GM21515 (cell line): ENCODE measurements at regions not wholly inside any gene's neighbourhood (a gene's known extent, or its start where the extent isn't known, plus 50 kb on each side); places are given as distances from the start of the nearest gene placed in this dataset.

ENCODE experiments used
- ATAC-seq: cut with Tn5 transposase; IDR thresholded peaks from one replicate; pipeline ENCODE4 v1.9.1; 2021; ENCODE audit not compliant: unreplicated experiment

- ATAC-seq, result peak; percentile 61
These were observed 513.0 kb downstream of the PTPRC start for GRCh38 chr1:199151634-199152425.

GRCh38 chr1:199152676-199153075 is 513.8 kb downstream of the PTPRC start:
- ATAC-seq, result no peak

- no peak for ATAC-seq
These were observed 516.6 kb downstream of the PTPRC start for GRCh38 chr1:199155166-199156019.

- no peak for ATAC-seq
These were observed 518.7 kb downstream of the PTPRC start for GRCh38 chr1:199157494-199157893.

- no peak for ATAC-seq
These were observed 521.9 kb downstream of the PTPRC start for GRCh38 chr1:199160521-199161318.

- no peak for ATAC-seq
These were observed 522.5 kb downstream of the PTPRC start for GRCh38 chr1:199161319-199161680.

GRCh38 chr1:199161766-199162303 is 523.0 kb downstream of the PTPRC start:
- ATAC-seq, result no peak

GRCh38 chr1:199163267-199163666 is 524.4 kb downstream of the PTPRC start:
- ATAC-seq, result no peak

GRCh38 chr1:199163670-199164069 is 524.8 kb downstream of the PTPRC start:
- no peak for ATAC-seq

GRCh38 chr1:199167460-199167859 is 528.6 kb downstream of the PTPRC start:
- no peak for ATAC-seq

- no peak for ATAC-seq
These were observed 530.2 kb downstream of the PTPRC start for GRCh38 chr1:199168888-199169585.

- ATAC-seq, result no peak
These were observed 531.9 kb downstream of the PTPRC start for GRCh38 chr1:199170711-199171110.

GRCh38 chr1:199172171-199173124 is 533.6 kb downstream of the PTPRC start:
- ATAC-seq, result peak; percentile 4

- ATAC-seq, result peak; percentile 91
These were observed 534.5 kb downstream of the PTPRC start for GRCh38 chr1:199173356-199173755.

GRCh38 chr1:199174336-199174735 is 535.5 kb downstream of the PTPRC start:
- no peak for ATAC-seq

GRCh38 chr1:199176713-199177112 is 537.9 kb downstream of the PTPRC start:
- no peak for ATAC-seq

GRCh38 chr1:199177241-199177640 is 538.4 kb downstream of the PTPRC start:
- ATAC-seq, result no peak

GRCh38 chr1:199178646-199179045 is 539.8 kb downstream of the PTPRC start:
- no peak for ATAC-seq

GRCh38 chr1:199182186-199182843 is 543.5 kb downstream of the PTPRC start:
- ATAC-seq, result no peak
